ENCODE measurements at regions not wholly inside any gene's neighbourhood (a gene's known extent, or its start where the extent isn't known, plus 50 kb on each side); places are given as distances from the start of the nearest gene placed in this dataset.

- Histone ChIP-seq H3F3A (ENCODE audit: insufficient read depth) (no peaks in the 10 kb centered on the region; the same call in 1 of the 2 replicates), H3K9ac (ENCODE audit: low read length) (no peak overlapping the region), H4K20me1 (ENCODE audit: low read depth, low read length) (no peaks in the 10 kb centered on the region), H3K36me3 (ENCODE audit: low read length) (no peaks in the 10 kb centered on the region), H2AFZ (ENCODE audit: low read depth, low read length, severe bottlenecking) (no peak overlapping the region), H3K27ac (ENCODE audit: low read depth, low read length) (no peak overlapping the region), H3K27me3 (ENCODE audit: low read length) (no peaks in the 10 kb centered on the region), H3K4me3 (ENCODE audit: insufficient read depth, low read length, poor library complexity, severe bottlenecking) (no peak overlapping the region), H3K4me2 (ENCODE audit: low read depth, low read length, poor library complexity, severe bottlenecking) (no peak overlapping the region), H3K9me2 (replicated peaks; ENCODE audit: insufficient read depth, low read length) (no peaks in the 10 kb centered on the region), H3K9me3 (ENCODE audit: insufficient read depth, low read length) (no peaks in the 10 kb centered on the region), H3K79me2 (ENCODE audit: insufficient read depth, low read length) (no peaks in the 10 kb centered on the region)
- TF ChIP-seq CTCF (IDR thresholded peaks at IDR 0.05; ENCODE audit: insufficient read depth, low read length, poor library complexity, severe bottlenecking): no peak
- no peak for TF ChIP-seq EZH2phosphoT487 (conservative IDR thresholded peaks at IDR 0.05; ENCODE audit: low read length)
Observed at GRCh38 chr9:7970681-7971330, 171.2 kb upstream of the DMAC1 start.

DNA sequence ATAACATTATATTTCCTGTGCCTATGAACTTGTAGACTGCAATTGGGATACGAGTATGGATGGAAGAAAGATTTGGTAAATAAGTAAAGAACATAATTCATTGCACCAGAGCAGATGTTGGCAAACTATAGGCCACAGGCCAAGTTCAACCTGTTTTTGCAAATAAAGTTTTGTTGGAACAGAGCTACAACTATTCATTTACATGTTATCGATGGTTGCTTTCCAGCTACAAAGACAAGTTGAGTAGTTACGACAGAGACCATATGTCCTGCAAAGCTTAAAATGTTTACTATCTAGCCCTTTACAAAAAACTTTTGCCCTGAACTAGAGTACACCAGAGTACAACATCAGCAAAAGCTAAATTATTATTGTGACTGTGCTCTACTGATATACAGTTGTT is 169.1 kb upstream of the DMAC1 start:
- H3K9ac ChIP-seq (ENCODE audit: low read length): no peak overlapping the region
- H3K9me2 ChIP-seq (replicated peaks; ENCODE audit: insufficient read depth, low read length): no peaks in the 10 kb centered on the region
- H3K36me3 ChIP-seq (ENCODE audit: low read length): no peaks in the 10 kb centered on the region
- no peaks in the 10 kb centered on the region for H3K79me2 ChIP-seq (ENCODE audit: insufficient read depth, low read length)
- no peaks in the 10 kb centered on the region for H3K27me3 ChIP-seq (ENCODE audit: low read length)
- H3F3A ChIP-seq (ENCODE audit: insufficient read depth): no peaks in the 10 kb centered on the region; the same call in 1 of the 2 replicates
- no peaks in the 10 kb centered on the region for H3K9me3 ChIP-seq (ENCODE audit: insufficient read depth, low read length)
- H2AFZ ChIP-seq (ENCODE audit: low read depth, low read length, severe bottlenecking): no peak overlapping the region
- no peak overlapping the region for H3K4me3 ChIP-seq (ENCODE audit: insufficient read depth, low read length, poor library complexity, severe bottlenecking)
- no peak for TF ChIP-seq CTCF (IDR thresholded peaks at IDR 0.05; ENCODE audit: insufficient read depth, low read length, poor library complexity, severe bottlenecking)
- H3K4me2 ChIP-seq (ENCODE audit: low read depth, low read length, poor library complexity, severe bottlenecking): no peak overlapping the region
- H3K27ac ChIP-seq (ENCODE audit: low read depth, low read length): no peak overlapping the region
- no peaks in the 10 kb centered on the region for H4K20me1 ChIP-seq (ENCODE audit: low read depth, low read length)

- Histone ChIP-seq H3K27me3 (ENCODE audit: low read length) (no peaks in the 10 kb centered on the region), H3K4me2 (ENCODE audit: low read depth, low read length, poor library complexity, severe bottlenecking) (no peak overlapping the region), H4K20me1 (ENCODE audit: low read depth, low read length) (no peaks in the 10 kb centered on the region), H3K79me2 (ENCODE audit: insufficient read depth, low read length) (no peaks in the 10 kb centered on the region), H3K36me3 (ENCODE audit: low read length) (no peaks in the 10 kb centered on the region), H3F3A (ENCODE audit: insufficient read depth) (no peaks in the 10 kb centered on the region; the same call in 1 of the 2 replicates), H2AFZ (ENCODE audit: low read depth, low read length, severe bottlenecking) (no peak overlapping the region), H3K9ac (ENCODE audit: low read length) (no peak overlapping the region), H3K9me3 (ENCODE audit: insufficient read depth, low read length) (no peaks in the 10 kb centered on the region), H3K27ac (ENCODE audit: low read depth, low read length) (no peak overlapping the region), H3K4me3 (ENCODE audit: insufficient read depth, low read length, poor library complexity, severe bottlenecking) (no peak overlapping the region), H3K9me2 (replicated peaks; ENCODE audit: insufficient read depth, low read length) (no peaks in the 10 kb centered on the region)
- TF ChIP-seq EZH2phosphoT487 (conservative IDR thresholded peaks at IDR 0.05; ENCODE audit: low read length) (no peak), CTCF (IDR thresholded peaks at IDR 0.05; ENCODE audit: insufficient read depth, low read length, poor library complexity, severe bottlenecking) (no peak)
Observed at GRCh38 chr9:7967851-7968250, 168.3 kb upstream of the DMAC1 start.
